HEK293 (cell line): ENCODE measurements at regions not wholly inside any gene's neighbourhood (a gene's known extent, or its start where the extent isn't known, plus 50 kb on each side); places are given as distances from the start of the nearest gene placed in this dataset.
A peak's percentile ranks its signal among the peaks of the same experiment; 100 is the strongest.

Source experiments
- EGR2 ChIP-seq: fragments of 450-650 bp; formaldehyde crosslinking; IDR thresholded peaks from 2 replicates; pipeline ENCODE4 v1.5.1; 2016; ENCODE audit warnings: low read depth, missing biosample characterization, missing genetic modification characterization
- HOXC10 ChIP-seq: sonication (generic); formaldehyde crosslinking; IDR thresholded peaks from 2 replicates; pipeline ENCODE4 v1.8.1; 2023; ENCODE audit warnings: mild to moderate bottlenecking, missing genetic modification reagents
- KLF1 ChIP-seq: fragments of 450-650 bp; formaldehyde crosslinking; IDR thresholded peaks from 2 replicates; pipeline ENCODE4 v1.5.1; 2016; ENCODE audit warnings: missing biosample characterization, missing genetic modification characterization
- KLF16 ChIP-seq: fragments of 450-650 bp; formaldehyde crosslinking; IDR thresholded peaks from 2 replicates; pipeline ENCODE4 v1.5.1; 2017; ENCODE audit warnings: missing biosample characterization, missing genetic modification characterization
- KLF8 ChIP-seq: fragments of 450-650 bp; formaldehyde crosslinking; IDR thresholded peaks from 2 replicates; pipeline ENCODE4 v1.5.1; 2016; ENCODE audit warnings: missing biosample characterization, missing genetic modification characterization
- MYNN ChIP-seq: fragments of 450-650 bp; formaldehyde crosslinking; IDR thresholded peaks from 2 replicates; pipeline ENCODE4 v1.5.1; 2016; ENCODE audit warnings: missing biosample characterization, missing genetic modification characterization, borderline replicate concordance
- SALL2 ChIP-seq: fragments of 450-650 bp; formaldehyde crosslinking; IDR thresholded peaks from 2 replicates; pipeline ENCODE4 v1.5.0; 2017; ENCODE audit warnings: missing biosample characterization, mild to moderate bottlenecking, missing genetic modification characterization, borderline replicate concordance
- SETDB1 ChIP-seq: IDR thresholded peaks from one replicate; pipeline ENCODE4 v1.6.1; 2017; ENCODE audit warnings: mild to moderate bottlenecking, low read length, moderate library complexity, mixed read lengths; ENCODE audit not compliant: insufficient read length
- SP7 ChIP-seq: fragments of 450-650 bp; formaldehyde crosslinking; IDR thresholded peaks from 2 replicates; pipeline ENCODE4 v1.5.1; 2016; ENCODE audit warnings: missing biosample characterization, missing genetic modification characterization
- TCF7L2 ChIP-seq: IDR thresholded peaks from 2 replicates; pipeline ENCODE4 v1.6.1; 2011; ENCODE audit warnings: low read depth, mild to moderate bottlenecking, inconsistent platforms, low read length, moderate library complexity, borderline replicate concordance
- ZBTB48 ChIP-seq: fragments of 450-650 bp; formaldehyde crosslinking; IDR thresholded peaks from 2 replicates; pipeline ENCODE4 v1.5.1; 2016; ENCODE audit warnings: missing biosample characterization, missing genetic modification characterization
- ZBTB8A ChIP-seq: fragments of 450-650 bp; formaldehyde crosslinking; IDR thresholded peaks from 2 replicates; pipeline ENCODE4 v1.5.1; 2016; ENCODE audit warnings: missing biosample characterization, missing genetic modification characterization
- ZEB2 ChIP-seq: fragments of 450-650 bp; formaldehyde crosslinking; IDR thresholded peaks from 2 replicates; pipeline ENCODE4 v1.5.1; 2016; ENCODE audit warnings: missing biosample characterization, missing genetic modification characterization
- ZFHX2 ChIP-seq: fragments of 450-650 bp; formaldehyde crosslinking; conservative IDR thresholded peaks from 2 replicates; pipeline ENCODE4 v1.5.1; 2016; ENCODE audit warnings: missing biosample characterization, missing genetic modification characterization
- ZFP37 ChIP-seq: fragments of 450-650 bp; formaldehyde crosslinking; IDR thresholded peaks from 2 replicates; pipeline ENCODE4 v1.5.1; 2016; ENCODE audit warnings: missing biosample characterization, missing genetic modification characterization
- ZNF121 ChIP-seq: fragments of 450-650 bp; formaldehyde crosslinking; IDR thresholded peaks from 2 replicates; pipeline ENCODE4 v1.5.1; 2016; ENCODE audit warnings: missing biosample characterization, missing genetic modification characterization
- ZNF157 ChIP-seq: fragments of 450-650 bp; formaldehyde crosslinking; IDR thresholded peaks from 2 replicates; pipeline ENCODE4 v1.5.1; 2016; ENCODE audit warnings: missing biosample characterization, missing genetic modification characterization
- ZNF174 ChIP-seq: fragments of 450-650 bp; formaldehyde crosslinking; IDR thresholded peaks from 2 replicates; pipeline ENCODE4 v1.5.0; 2017; ENCODE audit warnings: missing biosample characterization, mild to moderate bottlenecking, missing genetic modification characterization
- ZNF223 ChIP-seq: fragments of 450-650 bp; formaldehyde crosslinking; IDR thresholded peaks from 2 replicates; pipeline ENCODE4 v1.5.1; 2016; ENCODE audit warnings: missing biosample characterization, missing genetic modification characterization
- ZNF239 ChIP-seq: fragments of 450-650 bp; formaldehyde crosslinking; IDR thresholded peaks from 2 replicates; pipeline ENCODE4 v1.5.1; 2016; ENCODE audit warnings: missing biosample characterization, missing genetic modification characterization
- ZNF248 ChIP-seq: fragments of 450-650 bp; formaldehyde crosslinking; IDR thresholded peaks from 2 replicates; pipeline ENCODE4 v1.5.1; 2017; ENCODE audit warnings: missing biosample characterization, missing genetic modification characterization
- ZNF350 ChIP-seq: fragments of 450-650 bp; formaldehyde crosslinking; IDR thresholded peaks from 2 replicates; pipeline ENCODE4 v1.5.0; 2017; ENCODE audit warnings: missing biosample characterization, mild to moderate bottlenecking, missing genetic modification characterization
- ZNF366 ChIP-seq: fragments of 450-650 bp; formaldehyde crosslinking; conservative IDR thresholded peaks from 2 replicates; pipeline ENCODE4 v1.5.1; 2016; ENCODE audit warnings: missing biosample characterization, missing genetic modification characterization
- ZNF510 ChIP-seq: fragments of 450-650 bp; formaldehyde crosslinking; IDR thresholded peaks from 2 replicates; pipeline ENCODE4 v1.5.1; 2018; ENCODE audit warnings: mild to moderate bottlenecking, missing genetic modification characterization, missing biosample characterization; ENCODE audit not compliant: insufficient replicate concordance
- ZNF514 ChIP-seq: fragments of 450-650 bp; formaldehyde crosslinking; IDR thresholded peaks from 2 replicates; pipeline ENCODE4 v1.5.1; 2016; ENCODE audit warnings: missing biosample characterization, missing genetic modification characterization
- ZNF585B ChIP-seq: fragments of 450-650 bp; formaldehyde crosslinking; IDR thresholded peaks from 2 replicates; pipeline ENCODE4 v1.5.1; 2016; ENCODE audit warnings: missing biosample characterization, missing genetic modification characterization
- ZNF596 ChIP-seq: fragments of 450-650 bp; IDR thresholded peaks from 2 replicates; pipeline ENCODE4 v1.5.0; 2018; ENCODE audit warnings: missing biosample characterization, mild to moderate bottlenecking, missing genetic modification characterization, moderate library complexity
- ZNF664 ChIP-seq: fragments of 450-650 bp; formaldehyde crosslinking; IDR thresholded peaks from 2 replicates; pipeline ENCODE4 v1.5.1; 2016; ENCODE audit warnings: missing biosample characterization, missing genetic modification characterization
- ZNF707 ChIP-seq: fragments of 450-650 bp; formaldehyde crosslinking; IDR thresholded peaks from 2 replicates; pipeline ENCODE4 v1.5.1; 2016; ENCODE audit warnings: missing biosample characterization, missing genetic modification characterization
- ZNF837 ChIP-seq: fragments of 450-650 bp; formaldehyde crosslinking; IDR thresholded peaks from 2 replicates; pipeline ENCODE4 v1.5.1; 2016; ENCODE audit warnings: missing biosample characterization, missing genetic modification characterization
- ZNF843 ChIP-seq: fragments of 450-650 bp; formaldehyde crosslinking; IDR thresholded peaks from 2 replicates; pipeline ENCODE4 v1.5.1; 2016; ENCODE audit warnings: missing biosample characterization, missing genetic modification characterization
- ZSCAN16 ChIP-seq: fragments of 450-650 bp; formaldehyde crosslinking; IDR thresholded peaks from 2 replicates; pipeline ENCODE4 v1.5.1; 2016; ENCODE audit warnings: missing biosample characterization, missing genetic modification characterization
- TF ChIP-seq, protein P1 (sequence below): sonication (generic); formaldehyde crosslinking; IDR thresholded peaks from 2 replicates; pipeline ENCODE4 v1.8.1; 2022; ENCODE audit warnings: mild to moderate bottlenecking, moderate library complexity, missing genetic modification reagents
- TF ChIP-seq, protein P2 (sequence below): fragments of 450-650 bp; formaldehyde crosslinking; IDR thresholded peaks from 2 replicates; pipeline ENCODE4 v1.5.1; 2016; ENCODE audit warnings: missing biosample characterization, missing genetic modification characterization
- TF ChIP-seq, protein P3 (sequence below): fragments of 450-650 bp; formaldehyde crosslinking; IDR thresholded peaks from 2 replicates; pipeline ENCODE4 v1.5.1; 2016; ENCODE audit warnings: missing biosample characterization, missing genetic modification characterization
- TF ChIP-seq, protein P4 (sequence below): fragments of 450-650 bp; formaldehyde crosslinking; IDR thresholded peaks from 2 replicates; pipeline ENCODE4 v1.5.1; 2016; ENCODE audit warnings: missing biosample characterization, missing genetic modification characterization

GRCh38 chr15:38072348-38073177 is 138.1 kb downstream of the TMCO5A start (continued):
- TF ChIP-seq TCF7L2 (peak; percentile 38; the same call in 1 of the 2 replicates), ZNF514 (no peak), SP7 (tag by site-specific recombination) (peak; percentile 53; the same call in 1 of the 2 replicates), ZNF664 (no peak), ZNF157 (tag by site-specific recombination) (no peak), SETDB1 (no peak), ZNF510 (tag by site-specific recombination) (no peak), ZNF248 (tag by site-specific recombination) (no peak), KLF16 (tag by site-specific recombination) (no peak), ZNF174 (no peak), ZNF223 (tag by site-specific recombination) (no peak), KLF1 (tag by site-specific recombination) (0 out of 2 replicates have a peak, but pooled peaks have one; percentile 15), ZFHX2 (peak; percentile 54), ZFP37 (tag by site-specific recombination) (no peak), SALL2 (no peak), ZNF366 (tag by site-specific recombination) (peak; percentile 77), MYNN (tag by site-specific recombination) (peak; percentile 36; the same call in 1 of the 2 replicates), ZBTB8A (tag by site-specific recombination) (peak; percentile 52), ZNF350 (no peak), ZNF843 (tag by site-specific recombination) (no peak), ZSCAN16 (tag by site-specific recombination) (0 out of 2 replicates have a peak, but pooled peaks have one; percentile 22), ZNF707 (no peak), HOXC10 (no peak), ZNF239 (tag by site-specific recombination) (no peak), ZNF121 (tag by site-specific recombination) (no peak), ZBTB48 (peak; percentile 70), ZNF596 (tag by site-specific recombination) (0 out of 2 replicates have a peak, but pooled peaks have one; percentile 15), KLF8 (tag by site-specific recombination) (no peak), ZNF837 (tag by site-specific recombination) (no peak), EGR2 (tag by site-specific recombination) (peak; percentile 49; the same call in 1 of the 2 replicates), ZNF585B (peak; percentile 37; the same call in 1 of the 2 replicates), ZEB2 (tag by site-specific recombination) (0 out of 2 replicates have a peak, but pooled peaks have one; percentile 21)
- TF ChIP-seq, protein P1, sequence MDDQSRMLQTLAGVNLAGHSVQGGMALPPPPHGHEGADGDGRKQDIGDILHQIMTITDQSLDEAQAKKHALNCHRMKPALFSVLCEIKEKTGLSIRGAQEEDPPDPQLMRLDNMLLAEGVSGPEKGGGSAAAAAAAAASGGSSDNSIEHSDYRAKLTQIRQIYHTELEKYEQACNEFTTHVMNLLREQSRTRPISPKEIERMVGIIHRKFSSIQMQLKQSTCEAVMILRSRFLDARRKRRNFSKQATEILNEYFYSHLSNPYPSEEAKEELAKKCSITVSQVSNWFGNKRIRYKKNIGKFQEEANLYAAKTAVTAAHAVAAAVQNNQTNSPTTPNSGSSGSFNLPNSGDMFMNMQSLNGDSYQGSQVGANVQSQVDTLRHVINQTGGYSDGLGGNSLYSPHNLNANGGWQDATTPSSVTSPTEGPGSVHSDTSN (CRISPR knock-in tag): no peak
- TF ChIP-seq, protein P2, sequence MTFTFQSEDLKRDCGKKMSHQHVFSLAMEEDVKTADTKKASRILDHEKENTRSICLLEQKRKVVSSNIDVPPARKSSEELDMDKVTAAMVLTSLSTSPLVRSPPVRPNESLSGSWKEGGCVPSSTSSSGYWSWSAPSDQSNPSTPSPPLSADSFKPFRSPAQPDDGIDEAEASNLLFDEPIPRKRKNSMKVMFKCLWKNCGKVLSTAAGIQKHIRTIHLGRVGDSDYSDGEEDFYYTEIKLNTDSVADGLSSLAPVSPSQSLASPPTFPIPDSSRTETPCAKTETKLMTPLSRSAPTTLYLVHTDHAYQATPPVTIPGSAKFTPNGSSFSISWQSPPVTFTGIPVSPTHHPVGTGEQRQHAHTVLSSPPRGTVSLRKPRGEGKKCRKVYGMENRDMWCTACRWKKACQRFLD: no peak
- TF ChIP-seq, protein P3, sequence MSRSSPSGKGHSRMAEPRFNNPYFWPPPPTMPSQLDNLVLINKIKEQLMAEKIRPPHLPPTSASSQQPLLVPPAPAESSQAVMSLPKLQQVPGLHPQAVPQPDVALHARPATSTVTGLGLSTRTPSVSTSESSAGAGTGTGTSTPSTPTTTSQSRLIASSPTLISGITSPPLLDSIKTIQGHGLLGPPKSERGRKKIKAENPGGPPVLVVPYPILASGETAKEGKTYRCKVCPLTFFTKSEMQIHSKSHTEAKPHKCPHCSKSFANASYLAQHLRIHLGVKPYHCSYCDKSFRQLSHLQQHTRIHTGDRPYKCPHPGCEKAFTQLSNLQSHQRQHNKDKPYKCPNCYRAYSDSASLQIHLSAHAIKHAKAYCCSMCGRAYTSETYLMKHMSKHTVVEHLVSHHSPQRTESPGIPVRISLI (tag by site-specific recombination): 0 out of 2 replicates have a peak, but pooled peaks have one; percentile 36
- TF ChIP-seq, protein P4, sequence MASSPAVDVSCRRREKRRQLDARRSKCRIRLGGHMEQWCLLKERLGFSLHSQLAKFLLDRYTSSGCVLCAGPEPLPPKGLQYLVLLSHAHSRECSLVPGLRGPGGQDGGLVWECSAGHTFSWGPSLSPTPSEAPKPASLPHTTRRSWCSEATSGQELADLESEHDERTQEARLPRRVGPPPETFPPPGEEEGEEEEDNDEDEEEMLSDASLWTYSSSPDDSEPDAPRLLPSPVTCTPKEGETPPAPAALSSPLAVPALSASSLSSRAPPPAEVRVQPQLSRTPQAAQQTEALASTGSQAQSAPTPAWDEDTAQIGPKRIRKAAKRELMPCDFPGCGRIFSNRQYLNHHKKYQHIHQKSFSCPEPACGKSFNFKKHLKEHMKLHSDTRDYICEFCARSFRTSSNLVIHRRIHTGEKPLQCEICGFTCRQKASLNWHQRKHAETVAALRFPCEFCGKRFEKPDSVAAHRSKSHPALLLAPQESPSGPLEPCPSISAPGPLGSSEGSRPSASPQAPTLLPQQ (tag by site-specific recombination): peak; percentile 18; the same call in 1 of the 2 replicates
